NCI-H446 (cell line): ENCODE measurements at regions not wholly inside any gene's neighbourhood (a gene's known extent, or its start where the extent isn't known, plus 50 kb on each side); places are given as distances from the start of the nearest gene placed in this dataset.
A peak's percentile ranks its signal among the peaks of the same experiment; 100 is the strongest.

Source experiments
- DNase-seq, 2 experiments: peaks; one replicate each; lab custom pipeline; 2025; lab: John Stamatoyannopoulos, UW

GRCh38 chr9:81741103-81741502 lies 51.8 kb upstream of the TLE1 start:
- no peak for DNase-seq

GRCh38 chr9:81748091-81748490 lies 58.7 kb upstream of the TLE1 start:
- no peak for DNase-seq

GRCh38 chr9:81753436-81753835 lies 64.1 kb upstream of the TLE1 start:
- no peak for DNase-seq

GRCh38 chr9:81754245-81754644 lies 64.9 kb upstream of the TLE1 start:
- DNase-seq: no peak

- DNase-seq: no peak
Observed at GRCh38 chr9:81755721-81756120, 66.4 kb upstream of the TLE1 start.

GRCh38 chr9:81756561-81756960 lies 67.2 kb upstream of the TLE1 start:
- DNase-seq: no peak

GRCh38 chr9:81758123-81758797 lies 68.9 kb upstream of the TLE1 start:
- no peak for DNase-seq

- DNase-seq: no peak
Observed at GRCh38 chr9:81759680-81760215, 70.4 kb upstream of the TLE1 start.

- DNase-seq: no peak
Observed at GRCh38 chr9:81767921-81768320, 78.6 kb upstream of the TLE1 start.

GRCh38 chr9:81771571-81771970 lies 82.2 kb upstream of the TLE1 start:
- DNase-seq: peak in 1 of 2 experiments; percentile 17

- DNase-seq: no peak
Observed at GRCh38 chr9:81772144-81772543, 82.8 kb upstream of the TLE1 start.

- peak in 1 of 2 experiments; percentile 2 for DNase-seq
Observed at GRCh38 chr9:81776390-81776789, 87.0 kb upstream of the TLE1 start.

GRCh38 chr9:81776834-81777233 lies 87.5 kb upstream of the TLE1 start:
- peak in 1 of 2 experiments; percentile 3 for DNase-seq

- peak in 1 of 2 experiments; percentile 4 for DNase-seq
Observed at GRCh38 chr9:81777482-81777881, 88.1 kb upstream of the TLE1 start.

GRCh38 chr9:81782313-81782995 lies 93.1 kb upstream of the TLE1 start:
- DNase-seq: no peak

GRCh38 chr9:81787747-81788632 lies 98.6 kb upstream of the TLE1 start:
- peak in 1 of 2 experiments; percentile 1 for DNase-seq

GRCh38 chr9:81789721-81790120 lies 100.4 kb upstream of the TLE1 start:
- DNase-seq: no peak

GRCh38 chr9:81790166-81790565 lies 100.8 kb upstream of the TLE1 start:
- no peak for DNase-seq

GRCh38 chr9:81791076-81791475 lies 101.7 kb upstream of the TLE1 start:
- DNase-seq: no peak

GRCh38 chr9:81798606-81799005 lies 109.3 kb upstream of the TLE1 start:
- no peak for DNase-seq

- DNase-seq: no peak
Observed at GRCh38 chr9:81801190-81801589, 111.8 kb upstream of the TLE1 start.

GRCh38 chr9:81804306-81804705 lies 115.0 kb upstream of the TLE1 start:
- no peak for DNase-seq
